B cell (primary cell): ENCODE measurements at regions not wholly inside any gene's neighbourhood (a gene's known extent, or its start where the extent isn't known, plus 50 kb on each side); places are given as distances from the start of the nearest gene placed in this dataset.

Experiments used
- ATAC-seq: fragments of 200-7000 bp; cut with Tn5 transposase; one replicate; pipeline ENCODE4 v1.10.0; 2021; ENCODE audit warnings: low read depth, mild to moderate bottlenecking, moderate number of reproducible peaks, moderate library complexity
- CTCF ChIA-PET: fragments of 350-600 bp; sonication (Branson Sonifier 250); formaldehyde crosslinking; loops from one replicate; lab custom pipeline; 2021; ENCODE audit warnings: antibody characterized with exemption, inconsistent platforms; lab: Charles Lee
- POLR2A ChIA-PET: fragments of 350-600 bp; sonication (Branson Sonifier 250); formaldehyde crosslinking; loops from one replicate; lab custom pipeline; 2021; ENCODE audit warnings: antibody characterized with exemption; lab: Charles Lee
- DNase-seq: peaks from one replicate; pipeline ENCODE4 v3.0.0; 2013
- H2AFZ ChIP-seq: 2 replicates; pipeline ENCODE4 v1.6.1; 2012; ENCODE audit warnings: mild to moderate bottlenecking, low read depth, low read length; ENCODE audit not compliant: insufficient read depth, poor library complexity, severe bottlenecking
- H3K27ac ChIP-seq, 2 donors: 1 replicate in 1 of 2; 2 replicates in 1 of 2; pipeline ENCODE4 v1.5.1; 2012 to 2013; ENCODE audit warnings: low read length in 2 of 2, mild to moderate bottlenecking in 2 of 2, moderate library complexity in 1 of 2
- H3K27me3 ChIP-seq, 4 experiments: fragments of 200-600 bp in 1 of 4; sonication (generic) in 1 of 4; replicated peaks in 1 of 4; 1 replicate in 2 of 4; 2 replicates in 2 of 4; pipeline versions ENCODE4 v1.6.1 to v1.7.0; 2013 to 2016; ENCODE audit warnings: low read length in 3 of 4, mild to moderate bottlenecking in 2 of 4, mixed read lengths in 1 of 4, moderate library complexity in 1 of 4; ENCODE audit not compliant: insufficient read depth in 4 of 4, control insufficient read depth in 3 of 4; ENCODE audit errors: control extremely low read depth in 1 of 4
- H3K36me3 ChIP-seq, 2 experiments: replicated peaks in 1 of 2; 1 replicate in 1 of 2; 2 replicates in 1 of 2; pipeline versions ENCODE4 v1.6.1 to v1.7.1; 2013; ENCODE audit warnings: low read length in 1 of 2; ENCODE audit not compliant: insufficient read depth in 2 of 2, control insufficient read depth in 1 of 2; ENCODE audit errors: control extremely low read depth in 1 of 2, extremely low read depth in 1 of 2
- H3K4me1 ChIP-seq, 2 donors: fragments of 200-600 bp in 1 of 2; sonication (generic) in 1 of 2; 1 replicate in 1 of 2; 2 replicates in 1 of 2; pipeline versions ENCODE4 v1.5.1 to v1.6.1; 2013 to 2017; ENCODE audit warnings: low read length in 2 of 2; ENCODE audit not compliant: control insufficient read depth in 2 of 2, insufficient read depth in 2 of 2
- H3K4me2 ChIP-seq: replicated peaks from 2 replicates; pipeline ENCODE3; 2012; ENCODE audit warnings: mild to moderate bottlenecking, low read depth, low read length; ENCODE audit not compliant: poor library complexity, severe bottlenecking
- H3K4me3 ChIP-seq, 5 experiments: fragments of 200-600 bp in 1 of 5; sonication (generic) in 1 of 5; 1 replicate in 3 of 5; 2 replicates in 2 of 5; pipeline versions ENCODE4 v1.5.1 to v1.7.0; 2011 to 2016; ENCODE audit warnings: low read length in 4 of 5, mild to moderate bottlenecking in 4 of 5, low read depth in 2 of 5, control low read depth in 1 of 5, moderate library complexity in 1 of 5; ENCODE audit not compliant: insufficient read depth in 1 of 5; ENCODE audit errors: control extremely low read depth in 1 of 5, extremely low read depth in 1 of 5
- H3K79me2 ChIP-seq: fragments of 200-600 bp; sonication (generic); one replicate; pipeline ENCODE4 v1.6.0; 2016; ENCODE audit warnings: low read length; ENCODE audit not compliant: control insufficient read depth, insufficient read depth
- H3K9ac ChIP-seq: fragments of 200-600 bp; sonication (generic); 2 replicates; pipeline ENCODE4 v1.6.1; 2017; ENCODE audit warnings: mild to moderate bottlenecking, low read length, moderate library complexity
- H3K9me3 ChIP-seq, 3 donors: one replicate each; pipeline versions ENCODE4 v1.6.1 to v1.7.1; 2013; ENCODE audit warnings: low read length in 2 of 3; ENCODE audit not compliant: control insufficient read depth in 2 of 3, insufficient read depth in 1 of 3; ENCODE audit errors: control extremely low read depth in 1 of 3
- H4K20me1 ChIP-seq: 2 replicates; pipeline ENCODE4 v1.6.0; 2012; ENCODE audit warnings: mild to moderate bottlenecking, low read length; ENCODE audit not compliant: insufficient read depth, control insufficient read depth, poor library complexity, severe bottlenecking
- H3K27ac Mint-ChIP-seq: one replicate; pipeline ENCODE4 v1.8.0; 2021; ENCODE audit warnings: mixed read lengths
- H3K27me3 Mint-ChIP-seq: one replicate; pipeline ENCODE4 v1.8.0; 2021; ENCODE audit warnings: mixed read lengths
- H3K4me1 Mint-ChIP-seq: one replicate; pipeline ENCODE4 v1.8.0; 2021; ENCODE audit warnings: mixed read lengths
- H3K4me3 Mint-ChIP-seq: one replicate; pipeline ENCODE4 v1.8.0; 2021; ENCODE audit warnings: mixed read lengths
- H3K9me3 Mint-ChIP-seq: one replicate; pipeline ENCODE4 v1.8.0; 2022; ENCODE audit warnings: mixed read lengths; ENCODE audit not compliant: insufficient read depth
- CTCF ChIP-seq: fragments of 200-600 bp; IDR thresholded peaks from one replicate; pipeline ENCODE4 v1.8.0; 2022; ENCODE audit warnings: antibody characterized with exemption, mild to moderate bottlenecking
- EZH2 ChIP-seq: IDR thresholded peaks from 2 replicates; pipeline ENCODE4 v1.6.1; 2012; ENCODE audit warnings: borderline replicate concordance, low read depth, mild to moderate bottlenecking, moderate library complexity, low read length; ENCODE audit not compliant: insufficient read depth, poor library complexity, severe bottlenecking
- WGBS: methylation state at CpG from one replicate; pipeline ENCODE4 v1.1.5; 2013; ENCODE audit warnings: missing lambda C conversion rate; ENCODE audit not compliant: insufficient coverage; 5-methylcytosine and 5-hydroxymethylcytosine counted together
- intact Hi-C: fragments of 100-400 bp; cut with micrococcal nuclease; formaldehyde crosslinking; loops from one replicate; pipeline ENCODE4 v1.10.0; 2022

- no peak overlapping the region for H3K27ac ChIP-seq
- TF ChIP-seq CTCF = no peak
- no peak for TF ChIP-seq EZH2
- peaks cover 0 to 16% (median 0%) of the 10 kb centered on the region in 3 donors for H3K9me3 ChIP-seq
- H3K4me2 ChIP-seq = no peak overlapping the region
- H3K79me2 ChIP-seq = no peaks in the 10 kb centered on the region
- ChIA-PET CTCF (no interaction called here), POLR2A (no interaction called here)
- DNase-seq = no peak
- Mint-ChIP-seq H3K27me3 (no peaks in the 10 kb centered on the region), H3K4me1 (no peaks in the 10 kb centered on the region), H3K27ac (no peak overlapping the region), H3K9me3 (peaks cover 4% of the 10 kb centered on the region), H3K4me3 (no peak overlapping the region)
- no CpG with 5 or more reads among the region's 1 CpG for whole genome bisulfite sequencing
- no peaks in the 10 kb centered on the region for H3K4me1 ChIP-seq
- H3K4me3 ChIP-seq = no peak overlapping the region
- no peak overlapping the region for H3K9ac ChIP-seq
- H3K27me3 ChIP-seq = no peaks in the 10 kb centered on the region
- no peak for ATAC-seq
- H3K36me3 ChIP-seq = no peaks in the 10 kb centered on the region
- intact Hi-C loops = no loop called here
- no peaks in the 10 kb centered on the region for H4K20me1 ChIP-seq
- no peak overlapping the region for H2AFZ ChIP-seq
Observed at GRCh38 chr12:82555699-82556098, 131.0 kb upstream of the TMTC2 start.

- Histone ChIP-seq H3K9ac (no peak overlapping the region), H3K4me2 (no peak overlapping the region), H3K4me1 (no peaks in the 10 kb centered on the region), H3K9me3 (peaks cover 0 to under 1% (median 0%) of the 10 kb centered on the region in 3 donors), H3K4me3 (no peak overlapping the region), H3K79me2 (no peaks in the 10 kb centered on the region), H3K27me3 (no peaks in the 10 kb centered on the region), H3K36me3 (no peaks in the 10 kb centered on the region), H2AFZ (no peak overlapping the region), H3K27ac (no peak overlapping the region), H4K20me1 (no peaks in the 10 kb centered on the region)
- ATAC-seq (no peak), DNase-seq (no peak)
- CTCF ChIA-PET = no interaction called here
- Mint-ChIP-seq H3K27ac (no peak overlapping the region), H3K4me3 (no peak overlapping the region), H3K27me3 (no peaks in the 10 kb centered on the region), H3K4me1 (no peaks in the 10 kb centered on the region), H3K9me3 (no peaks in the 10 kb centered on the region)
- intact Hi-C loops = no loop called here
- 93% methylated on average over 1 of the region's 1 CpG for WGBS
- POLR2A ChIA-PET = no interaction called here
- TF ChIP-seq EZH2 (no peak), CTCF (no peak)
Observed at GRCh38 chr12:82565966-82566365, 120.7 kb upstream of the TMTC2 start.
